AG09319 (cell line): ENCODE measurements at regions not wholly inside any gene's neighbourhood (a gene's known extent, or its start where the extent isn't known, plus 50 kb on each side); places are given as distances from the start of the nearest gene placed in this dataset.
"Not testable (repeated sequence)": the region's sequence is repeated elsewhere in the genome, so short reads cannot be mapped to it uniquely, and the experiment has no call there.

Experiments
- DNase-seq: peaks from one replicate; pipeline ENCODE4 v3.0.0-alpha.2; 2010; ENCODE audit warnings: low read depth; ENCODE audit errors: extremely low read depth
- TF ChIP-seq, protein P1 (sequence below): IDR thresholded peaks from 2 replicates; pipeline ENCODE4 v1.5.1; 2011; ENCODE audit warnings: low read depth, mild to moderate bottlenecking, inconsistent platforms, low read length, moderate library complexity

DNA sequence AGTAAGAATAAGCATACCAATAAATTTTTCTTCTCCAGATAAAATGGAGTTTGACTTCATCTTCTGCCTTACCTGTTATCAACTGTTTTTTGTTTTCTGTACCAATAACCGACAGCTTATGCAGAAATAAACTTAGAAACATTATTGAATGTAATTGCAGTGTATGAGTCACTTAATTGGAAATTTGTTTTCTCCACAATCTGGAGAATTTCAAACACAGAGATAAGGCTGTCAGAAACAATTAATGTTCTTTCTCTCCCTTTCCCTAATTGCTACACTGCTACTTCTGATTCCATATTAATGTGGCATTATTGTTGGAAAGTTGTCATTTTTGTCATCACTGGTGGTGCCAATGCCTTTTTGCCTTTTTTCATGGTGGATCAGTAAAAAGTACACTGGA, 180.3 kb downstream of the SLCO4C1 start:
- TF ChIP-seq, protein P1, sequence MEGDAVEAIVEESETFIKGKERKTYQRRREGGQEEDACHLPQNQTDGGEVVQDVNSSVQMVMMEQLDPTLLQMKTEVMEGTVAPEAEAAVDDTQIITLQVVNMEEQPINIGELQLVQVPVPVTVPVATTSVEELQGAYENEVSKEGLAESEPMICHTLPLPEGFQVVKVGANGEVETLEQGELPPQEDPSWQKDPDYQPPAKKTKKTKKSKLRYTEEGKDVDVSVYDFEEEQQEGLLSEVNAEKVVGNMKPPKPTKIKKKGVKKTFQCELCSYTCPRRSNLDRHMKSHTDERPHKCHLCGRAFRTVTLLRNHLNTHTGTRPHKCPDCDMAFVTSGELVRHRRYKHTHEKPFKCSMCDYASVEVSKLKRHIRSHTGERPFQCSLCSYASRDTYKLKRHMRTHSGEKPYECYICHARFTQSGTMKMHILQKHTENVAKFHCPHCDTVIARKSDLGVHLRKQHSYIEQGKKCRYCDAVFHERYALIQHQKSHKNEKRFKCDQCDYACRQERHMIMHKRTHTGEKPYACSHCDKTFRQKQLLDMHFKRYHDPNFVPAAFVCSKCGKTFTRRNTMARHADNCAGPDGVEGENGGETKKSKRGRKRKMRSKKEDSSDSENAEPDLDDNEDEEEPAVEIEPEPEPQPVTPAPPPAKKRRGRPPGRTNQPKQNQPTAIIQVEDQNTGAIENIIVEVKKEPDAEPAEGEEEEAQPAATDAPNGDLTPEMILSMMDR = no peak
- DNase-seq = no peak

DNA sequence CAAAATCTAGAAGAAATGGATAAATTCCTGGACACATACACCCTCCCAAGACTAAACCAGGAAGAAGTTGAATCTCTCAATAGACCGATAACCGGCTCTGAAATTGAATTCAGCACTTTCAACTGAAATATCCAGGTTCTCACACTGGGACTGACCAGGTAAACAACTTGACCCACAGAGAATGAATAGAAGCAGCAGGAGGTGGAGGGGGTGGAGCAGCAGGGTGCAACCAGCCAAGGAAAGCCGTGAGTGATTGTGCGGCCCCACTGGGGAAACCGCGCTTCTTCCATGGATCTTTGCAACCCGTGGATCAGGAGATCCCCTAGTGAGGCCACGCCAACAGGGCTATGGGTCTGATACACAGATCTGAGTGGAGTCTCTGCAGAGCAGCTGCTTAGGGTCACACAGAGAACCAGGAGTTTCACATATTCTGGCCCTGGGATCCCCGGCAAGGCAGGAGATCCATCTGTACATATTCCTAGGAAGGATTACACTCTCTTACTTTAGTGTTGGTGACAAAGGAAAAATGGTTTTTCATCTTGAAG, 181.5 kb downstream of the SLCO4C1 start:
- no peak for DNase-seq
- TF ChIP-seq, protein P1 = no peak

DNA sequence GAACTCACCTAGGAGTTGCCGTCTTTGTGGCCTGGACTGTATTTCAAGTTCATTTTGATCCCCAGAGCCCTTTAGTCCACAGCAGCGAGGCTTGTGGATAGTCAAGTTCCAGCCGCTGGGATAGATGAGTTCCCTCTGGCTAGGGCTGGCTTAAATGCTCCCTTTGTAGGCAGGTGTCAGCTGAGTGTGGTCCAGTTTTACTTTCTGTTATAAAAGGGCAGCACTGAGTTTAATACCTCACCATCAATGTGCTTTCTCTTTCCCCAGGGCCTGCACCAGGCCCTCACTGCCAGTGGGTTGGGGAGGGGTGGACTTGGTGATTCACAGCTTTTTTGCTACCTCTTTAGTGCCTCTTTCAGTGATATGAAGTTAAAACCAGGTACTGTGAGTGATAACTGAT, 188.2 kb downstream of the SLCO4C1 start:
- DNase-seq = no peak

GRCh38 chr5:102106599-102106998, 189.5 kb downstream of the SLCO4C1 start:
- TF ChIP-seq, protein P1 = no peak
- no peak for DNase-seq

More for the DNA sequence above, 188.2 kb downstream of the SLCO4C1 start:
- TF ChIP-seq, protein P1 = no peak

DNA sequence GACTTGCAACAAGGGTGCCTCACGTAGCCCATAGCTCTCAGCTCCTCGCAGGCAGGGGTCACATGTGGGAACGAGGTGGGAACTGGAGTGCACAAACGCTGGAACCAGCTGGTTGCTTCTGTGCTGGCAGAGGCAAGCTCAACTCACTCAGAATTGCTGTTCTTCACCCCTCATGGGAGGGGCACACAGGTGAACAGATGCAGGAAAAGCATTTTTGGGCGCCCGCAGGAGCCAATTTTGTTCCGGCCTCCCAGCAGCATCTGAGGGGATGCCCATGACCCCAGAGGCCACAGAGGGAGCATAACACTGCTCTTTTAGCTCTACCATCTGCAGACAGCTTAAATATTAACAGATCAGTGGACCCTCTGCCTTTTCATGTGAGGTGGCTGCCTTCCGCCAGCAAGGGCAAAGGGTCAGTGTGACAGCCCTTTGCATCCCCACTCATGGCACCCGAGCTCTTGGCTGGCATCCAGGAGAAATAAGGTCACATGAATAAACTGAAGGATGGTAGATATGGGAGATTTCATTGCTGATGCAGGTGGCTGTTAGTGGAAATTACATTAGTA, 196.2 kb downstream of the SLCO4C1 start:
- DNase-seq = no peak
- TF ChIP-seq, protein P1 = no peak

DNA sequence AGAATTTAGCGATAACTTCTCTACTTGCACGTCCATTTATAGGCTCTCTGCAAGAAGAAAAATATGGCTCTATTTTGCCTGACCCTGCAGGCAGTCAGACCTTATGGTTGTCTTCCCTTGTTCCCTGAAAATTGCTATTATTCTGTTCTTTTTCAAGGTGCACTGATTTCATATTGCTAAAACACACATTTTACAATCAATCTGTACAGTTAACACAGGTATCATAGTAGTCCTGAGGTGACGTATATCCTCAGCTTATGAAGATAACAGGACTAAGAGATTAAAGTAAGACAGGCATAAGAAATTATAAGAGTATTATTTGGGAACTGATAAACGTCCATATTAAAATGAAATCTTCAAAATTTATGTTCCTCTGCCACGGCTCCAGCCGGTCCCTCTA, 197.0 kb downstream of the SLCO4C1 start:
- DNase-seq = not testable (repeated sequence)

DNA sequence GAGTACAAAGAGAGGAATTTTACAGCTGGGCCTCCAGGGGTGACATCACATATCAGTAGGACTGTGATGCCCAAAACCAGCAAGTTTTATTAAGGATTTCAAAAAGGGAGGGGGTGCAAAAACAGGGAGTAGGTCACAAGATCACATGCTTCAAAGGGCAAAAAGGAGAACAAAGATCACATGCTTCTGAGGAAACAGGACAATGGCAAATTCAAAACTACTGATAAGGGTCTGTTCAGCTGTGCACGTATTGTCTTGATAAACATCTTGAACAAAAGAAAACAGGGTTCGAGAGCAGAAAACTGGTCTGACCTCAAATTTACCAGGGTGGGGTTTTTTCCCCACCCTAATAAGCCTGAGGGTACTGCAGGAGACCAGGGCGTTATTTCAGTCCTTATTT, 197.5 kb downstream of the SLCO4C1 start:
- DNase-seq = not testable (repeated sequence)

GRCh38 chr5:102090770-102091169, 205.3 kb downstream of the SLCO4C1 start:
- DNase-seq = no peak

More at GRCh38 chr5:102090770-102091169, 205.3 kb downstream of the SLCO4C1 start:
- TF ChIP-seq, protein P1 = no peak
